Activated CD8-positive, alpha-beta memory T cell treated with anti-CD3 and anti-CD28 coated beads, Interleukin-2, amount 50 U/mL, for 24 hours (primary cell): ENCODE measurements at regions not wholly inside any gene's neighbourhood (a gene's known extent, or its start where the extent isn't known, plus 50 kb on each side); places are given as distances from the start of the nearest gene placed in this dataset.
"Not testable (repeated sequence)": the region's sequence is repeated elsewhere in the genome, so short reads cannot be mapped to it uniquely, and the experiment has no call there.

Experiments
- DNase-seq: peaks from one replicate; pipeline ENCODE4 v3.0.0-alpha.2; 2020; ENCODE audit errors: extremely low read depth

- no peak for DNase-seq
Measured at GRCh38 chr2:118791483-118791882, 56.0 kb downstream of the EN1 start.

GRCh38 chr2:118786746-118787145 is 60.7 kb downstream of the EN1 start:
- DNase-seq = no peak

DNA sequence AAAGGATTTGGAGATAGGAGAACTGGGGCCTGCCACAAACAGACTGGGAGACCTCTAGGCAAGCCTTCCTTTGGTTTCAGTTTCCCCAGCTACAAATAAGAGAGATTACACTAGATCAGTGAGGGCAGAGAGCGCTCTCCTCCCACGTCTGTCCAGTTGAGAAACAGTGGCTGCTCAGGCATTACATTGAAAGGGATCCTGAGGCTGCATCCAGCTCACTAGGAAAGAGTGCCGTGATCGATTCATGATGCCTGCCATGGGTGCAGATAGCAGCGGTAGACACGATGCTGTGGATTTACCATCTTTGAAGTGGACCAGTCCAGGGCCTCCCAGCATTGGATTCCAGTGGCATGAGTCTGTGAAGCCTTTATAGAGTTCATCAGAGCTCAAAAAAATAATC is 62.6 kb downstream of the EN1 start:
- DNase-seq = no peak

GRCh38 chr2:118779362-118779761 is 68.1 kb downstream of the EN1 start:
- DNase-seq = no peak

DNA sequence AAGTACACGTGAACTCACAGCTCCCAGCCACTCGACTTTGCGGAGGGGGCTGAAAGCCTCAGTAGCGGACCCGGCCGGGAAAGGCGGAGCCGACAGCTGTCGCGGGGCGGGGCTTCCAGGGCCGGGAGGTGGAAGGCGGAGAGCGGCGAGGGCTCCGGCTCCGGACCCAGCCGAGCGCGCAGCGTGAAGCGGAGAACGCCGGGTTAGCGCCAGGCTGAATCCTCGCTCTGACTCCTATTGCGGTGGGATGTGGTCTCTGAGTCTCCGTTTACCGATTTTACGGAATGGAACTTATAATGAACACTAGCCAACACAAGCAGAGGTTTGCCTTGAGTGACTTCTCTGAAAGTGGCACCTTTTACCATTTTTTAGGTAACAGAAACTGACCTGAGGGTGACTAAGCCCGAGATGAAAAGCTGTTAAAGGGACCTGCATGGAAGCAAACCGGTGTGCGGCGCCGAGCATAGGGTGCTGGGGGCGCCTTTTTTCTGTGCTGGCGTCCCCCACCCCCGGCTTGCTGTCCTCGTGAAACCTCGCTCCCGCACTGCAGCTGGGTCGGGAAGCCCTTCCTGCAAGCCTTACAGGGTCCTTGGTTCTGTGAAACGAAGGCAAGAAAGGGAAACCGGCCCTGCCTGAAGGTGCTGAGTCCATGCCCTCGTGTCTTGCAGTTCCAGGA is 72.9 kb downstream of the EN1 start:
- no peak for DNase-seq

DNA sequence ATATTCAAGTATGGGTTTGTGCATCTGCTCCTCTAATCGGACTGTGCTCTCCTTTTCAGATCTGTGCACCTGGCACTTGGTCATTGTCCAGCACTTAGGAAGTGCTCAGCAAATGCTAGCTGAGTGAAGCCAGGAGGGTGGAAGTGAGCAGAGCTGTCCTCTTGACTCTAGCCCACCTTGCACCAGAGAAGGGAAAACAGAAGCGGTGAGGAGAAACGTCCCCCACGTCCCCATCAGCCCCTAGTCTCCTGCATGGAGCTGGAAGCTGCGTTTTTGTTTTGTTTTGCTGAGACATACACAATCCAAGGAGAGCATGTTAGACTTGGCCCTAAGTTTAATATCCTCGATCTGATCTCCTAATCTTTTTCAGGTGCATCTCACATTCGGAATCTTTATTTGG is 73.6 kb downstream of the EN1 start:
- no peak for DNase-seq

DNA sequence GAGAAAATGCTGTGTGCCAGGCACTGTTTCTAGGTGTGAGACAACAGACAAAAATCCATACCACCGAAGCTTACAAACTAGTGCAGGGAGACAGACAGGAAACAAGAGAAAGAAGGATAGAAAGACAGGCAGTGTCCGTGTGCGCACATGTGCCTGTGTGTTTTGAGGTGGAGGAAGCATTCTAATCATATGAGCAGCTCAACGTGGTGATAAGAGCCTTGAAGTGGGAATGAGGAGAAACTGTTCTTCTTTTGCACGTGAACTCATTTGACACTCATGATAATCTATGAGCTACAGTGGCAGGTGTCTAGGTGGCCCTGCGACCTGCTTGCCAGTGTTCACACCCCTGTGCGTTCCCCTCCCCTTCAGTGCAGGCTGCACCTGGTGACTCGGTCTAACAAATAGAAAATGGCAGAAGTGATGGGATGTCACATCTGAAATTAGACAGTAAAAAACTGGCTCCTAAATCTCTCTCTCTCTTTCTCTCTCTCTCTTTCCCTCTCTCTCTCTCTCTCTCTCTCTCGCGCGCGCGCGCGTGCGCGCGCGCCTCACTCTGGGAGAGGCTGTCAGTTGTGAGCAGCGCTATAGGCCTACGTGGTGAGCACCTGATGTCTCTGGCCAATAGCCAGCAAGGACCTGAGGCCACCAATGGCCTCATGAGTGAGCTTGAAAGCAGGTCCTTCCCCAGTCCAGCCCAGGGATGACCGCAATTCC is 74.8 kb downstream of the EN1 start:
- DNase-seq = no peak

GRCh38 chr2:118769707-118770400 is 77.6 kb downstream of the EN1 start:
- no peak for DNase-seq

DNA sequence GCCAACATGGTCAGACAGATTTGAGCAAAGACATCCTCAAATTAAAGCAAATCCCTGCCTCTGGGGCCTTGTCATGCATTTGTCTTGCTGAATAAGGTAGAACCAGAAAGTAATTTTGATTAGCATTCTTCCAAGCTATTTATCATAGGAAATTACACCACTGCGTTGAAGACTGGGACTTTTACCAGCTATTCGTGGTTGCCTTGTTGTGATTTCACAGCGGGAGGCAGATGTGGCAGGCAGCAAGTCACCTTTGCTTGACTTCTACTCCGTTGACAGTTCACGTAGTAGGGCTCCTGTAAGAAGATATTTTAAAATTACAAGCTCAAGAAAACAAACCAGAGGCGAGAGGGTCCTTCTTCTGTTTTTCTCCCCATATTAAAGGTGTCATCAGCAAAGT is 80.6 kb downstream of the EN1 start:
- DNase-seq = no peak

- DNase-seq = no peak
Measured at GRCh38 chr2:118764855-118765254, 82.6 kb downstream of the EN1 start.

GRCh38 chr2:118763797-118764196 is 83.7 kb downstream of the EN1 start:
- no peak for DNase-seq

GRCh38 chr2:118762290-118762689 is 85.2 kb downstream of the EN1 start:
- no peak for DNase-seq

DNA sequence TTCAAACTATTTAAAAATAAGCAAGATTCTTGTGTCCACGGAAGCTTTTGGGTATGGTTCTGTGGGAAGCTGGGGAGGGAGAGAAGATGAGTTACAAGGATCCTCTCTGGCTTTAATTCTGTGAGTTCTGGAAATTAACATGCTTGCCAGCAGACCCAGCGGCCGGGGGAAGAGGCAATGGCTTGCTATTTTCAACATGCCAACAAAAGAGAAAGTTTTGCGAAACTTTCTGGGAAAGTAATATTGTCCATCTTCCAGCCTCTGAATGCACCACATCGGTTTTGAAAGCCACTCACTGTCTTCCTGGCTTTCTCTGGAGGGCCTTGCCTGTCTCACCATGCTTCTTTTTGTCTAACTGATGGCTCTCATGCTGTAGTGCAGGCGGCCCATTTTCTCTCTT is 85.7 kb downstream of the EN1 start:
- no peak for DNase-seq

DNA sequence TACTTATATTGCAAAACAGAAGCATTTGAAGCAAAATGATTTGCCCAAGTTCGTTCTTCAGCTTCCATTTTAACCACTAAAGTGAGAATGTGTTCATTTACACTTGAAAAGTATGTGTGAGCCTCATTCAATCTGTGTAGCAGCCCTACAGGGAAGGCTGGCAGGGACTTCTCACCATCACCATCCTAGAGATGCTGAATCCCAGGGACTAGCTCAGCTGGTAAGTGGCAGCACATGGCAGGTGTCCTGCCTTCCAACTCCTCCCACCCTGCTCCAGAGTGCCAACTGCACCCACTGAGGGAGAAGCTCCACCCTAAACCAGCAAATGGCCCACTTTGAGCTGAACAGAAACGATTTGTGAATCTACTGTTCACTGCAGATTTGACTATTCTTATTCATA is 91.5 kb downstream of the EN1 start:
- DNase-seq = no peak

DNA sequence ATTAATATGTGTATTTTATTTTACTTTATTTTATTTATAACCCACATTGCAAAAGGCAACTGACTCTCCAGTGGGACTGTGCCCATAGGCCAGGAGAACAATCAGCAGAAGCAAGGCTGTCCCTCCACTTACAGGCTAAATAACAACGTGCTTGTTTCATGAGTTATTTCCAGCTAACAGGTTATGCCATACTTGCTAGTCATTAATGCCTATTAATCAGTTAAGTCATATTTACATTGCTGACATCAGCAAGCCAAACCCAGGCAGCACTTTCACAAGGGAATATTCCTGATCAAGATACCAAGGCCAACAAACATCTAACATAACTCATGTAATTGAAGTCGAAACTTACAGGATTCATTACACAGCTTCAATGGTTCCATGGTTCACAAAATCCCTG is 92.1 kb downstream of the EN1 start:
- DNase-seq = no peak

GRCh38 chr2:118752762-118753429 is 94.6 kb downstream of the EN1 start:
- no peak for DNase-seq

DNA sequence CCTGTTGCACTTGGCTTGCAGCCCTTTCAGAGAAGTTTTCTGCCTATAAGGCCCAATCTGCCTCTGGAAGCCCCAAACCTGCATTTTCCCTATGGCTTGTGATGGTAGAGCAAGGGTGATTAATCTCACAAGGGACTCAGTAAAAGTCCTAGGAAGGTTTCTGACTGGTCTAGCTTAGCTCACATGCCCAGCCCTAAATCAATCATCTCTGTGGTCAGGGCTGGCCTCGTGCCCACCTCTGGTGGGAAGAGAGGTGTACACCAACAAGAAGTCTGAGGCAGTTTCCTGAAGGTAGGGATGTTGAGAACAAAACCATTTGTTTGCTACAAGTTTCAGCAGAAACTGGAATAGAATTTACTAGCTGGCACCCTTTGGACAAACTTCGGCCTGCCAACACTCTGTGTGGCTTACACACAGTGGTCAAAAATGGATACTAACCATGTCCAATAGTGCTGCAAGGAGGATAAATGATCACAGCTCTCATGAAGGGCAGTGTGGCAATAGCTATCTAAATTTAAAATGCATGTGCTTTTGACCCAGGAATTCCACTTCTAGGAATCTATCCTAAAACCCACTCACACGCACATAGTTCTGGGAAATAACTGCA is 96.4 kb downstream of the EN1 start:
- no peak for DNase-seq

DNA sequence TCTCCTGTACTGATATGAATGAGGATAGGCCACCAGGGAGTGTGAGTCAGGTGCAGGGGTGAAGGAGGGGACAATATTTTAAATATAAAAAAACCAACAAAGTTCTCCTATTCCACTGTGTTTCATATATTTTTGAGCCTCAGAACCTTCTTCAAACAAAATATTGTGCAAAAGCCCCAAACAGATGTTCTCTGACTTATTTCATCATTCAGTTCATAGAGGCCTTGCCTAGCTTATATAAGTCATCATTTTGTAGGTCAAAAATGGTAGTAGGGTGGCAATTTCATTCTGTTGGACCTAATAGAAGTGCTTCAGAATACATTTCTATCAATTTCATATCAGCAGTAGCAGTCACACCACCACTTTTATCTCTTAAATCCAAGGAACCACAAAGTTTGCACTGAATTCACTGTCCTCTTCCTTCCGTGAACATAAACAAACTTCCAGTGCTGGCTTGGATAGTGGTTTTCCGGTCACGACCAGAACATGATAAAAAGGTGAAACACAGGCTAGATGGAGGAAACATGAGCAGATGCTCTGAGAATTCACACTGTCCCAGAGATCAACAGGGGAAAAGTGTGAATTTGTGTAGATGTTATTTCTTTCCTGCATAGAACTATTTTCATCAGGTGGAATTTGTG is 99.1 kb downstream of the EN1 start:
- DNase-seq = no peak

- no peak for DNase-seq
Measured at GRCh38 chr2:118747637-118748036, 99.8 kb downstream of the EN1 start.

- DNase-seq = no peak
Measured at GRCh38 chr2:118747066-118747465, 100.4 kb downstream of the EN1 start.

DNA sequence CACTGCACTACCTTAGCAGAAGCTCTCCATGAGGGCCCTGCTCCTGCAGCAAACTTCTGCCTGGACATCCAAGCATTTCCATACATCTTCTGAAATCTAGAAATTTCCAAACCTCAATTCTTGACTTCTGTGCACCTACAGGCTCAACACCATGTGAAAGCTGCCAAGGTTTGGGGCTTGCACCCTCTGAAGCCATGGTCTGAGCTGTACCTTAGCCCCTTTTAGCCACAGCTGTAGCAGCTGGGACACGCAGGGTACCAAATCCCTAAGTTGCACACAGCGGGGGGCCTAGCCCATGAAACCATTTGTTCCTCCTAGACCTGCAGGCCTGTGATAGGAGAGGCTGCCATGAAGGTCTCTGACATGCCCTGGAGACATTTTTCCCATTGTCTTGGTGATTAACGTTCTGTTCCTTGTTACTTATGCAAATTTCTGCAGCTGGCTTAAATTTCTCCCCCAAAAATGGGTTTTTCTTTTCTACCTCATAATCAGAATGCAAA is 102.7 kb downstream of the EN1 start:
- not testable (repeated sequence) for DNase-seq
